ENCODE measurements at regions not wholly inside any gene's neighbourhood (a gene's known extent, or its start where the extent isn't known, plus 50 kb on each side); places are given as distances from the start of the nearest gene placed in this dataset.

DNA sequence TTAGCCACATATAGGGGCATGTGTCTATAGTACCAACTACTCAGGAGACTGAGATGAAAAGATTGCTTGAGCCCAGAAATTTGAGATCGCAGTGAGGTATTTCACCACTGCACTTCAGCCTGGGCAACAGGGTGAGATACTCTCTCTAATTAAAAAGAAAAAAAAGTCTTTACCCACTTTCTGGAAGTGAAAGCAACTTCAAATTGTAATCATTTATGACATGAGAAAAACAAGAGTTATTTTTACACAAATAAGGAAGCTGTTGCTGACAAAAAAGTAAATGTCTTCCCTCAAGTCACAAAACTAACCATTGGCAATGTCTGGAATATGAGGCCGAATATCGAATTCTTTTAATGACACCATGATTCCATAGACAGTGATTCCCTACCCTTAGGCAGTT, 71.4 kb downstream of the GLYATL1 start:
- Histone ChIP-seq H2BK5ac (ENCODE audit: insufficient read length, low read length) (no peak overlapping the region), H4K20me1 (ENCODE audit: control insufficient read depth, insufficient read depth, insufficient read length) (no peaks in the 10 kb centered on the region), H3K4ac (ENCODE audit: low read depth, low read length) (no peak overlapping the region), H3K79me1 (ENCODE audit: insufficient read depth, low read depth, low read length, poor library complexity, severe bottlenecking) (no peaks in the 10 kb centered on the region), H3K23ac (ENCODE audit: insufficient read length, low read depth, low read length) (no peak overlapping the region), H2BK20ac (ENCODE audit: low read depth, low read length, poor library complexity, severe bottlenecking) (no peak overlapping the region), H4K91ac (ENCODE audit: insufficient read length, low read depth, low read length) (no peak overlapping the region), H2AK5ac (ENCODE audit: insufficient read length, low read length) (no peak overlapping the region), H2AFZ (ENCODE audit: low read length) (no peak overlapping the region), H3K9me3 (ENCODE audit: control insufficient read depth, low read depth, low read length) (no peaks in the 10 kb centered on the region), H4K5ac (ENCODE audit: insufficient read length, low read depth, low read length) (no peak overlapping the region), H3K4me1 (ENCODE audit: insufficient read depth, low read length) (no peaks in the 10 kb centered on the region; the same call in 1 of the 2 replicates), H4K8ac (replicated peaks; ENCODE audit: insufficient read length, low read depth, low read length) (no peak overlapping the region), H3K4me2 (ENCODE audit: insufficient read depth, insufficient read length, low read length) (no peak overlapping the region), H3T11ph (ENCODE audit: low read length) (no peak overlapping the region), H3K27me3 (ENCODE audit: insufficient read depth, low read length) (no peaks in the 10 kb centered on the region), H2BK120ac (ENCODE audit: low read depth, low read length, poor library complexity, severe bottlenecking) (no peak overlapping the region), H3K79me2 (ENCODE audit: insufficient read depth, low read length) (no peaks in the 10 kb centered on the region), H2BK12ac (ENCODE audit: insufficient read length, low read depth, low read length) (no peak overlapping the region), H3K18ac (ENCODE audit: insufficient read length, low read depth, low read length) (no peak overlapping the region), H3K14ac (ENCODE audit: insufficient read depth, low read length) (no peak overlapping the region), H3K9ac (ENCODE audit: extremely low read depth, insufficient read length, low read length) (no peak overlapping the region), H3K56ac (ENCODE audit: insufficient read length, low read depth, low read length) (no peak overlapping the region), H3K23me2 (ENCODE audit: insufficient read length, low read depth, low read length, poor library complexity, severe bottlenecking) (no peaks in the 10 kb centered on the region), H3K27ac (ENCODE audit: insufficient read length, low read depth, low read length) (no peak overlapping the region), H2BK15ac (ENCODE audit: low read depth, low read length) (no peak overlapping the region)
- peaks cover 4% of the 10 kb centered on the region for H3K27me3 Mint-ChIP-seq (ENCODE audit: low read depth)
- H3K36me3 Mint-ChIP-seq (ENCODE audit: insufficient read depth in 1 of 3, low read depth in 3 of 3) = peaks cover 8 to 11% (median 9%) of the 10 kb centered on the region in 3 experiments
- no peak overlapping the region for H3K4me3 Mint-ChIP-seq
- H3K9me3 Mint-ChIP-seq = peaks cover 13 to 21% of the 10 kb centered on the region in 2 experiments
- peaks cover 11% of the 10 kb centered on the region in 2 experiments for H3K4me1 Mint-ChIP-seq
- DNase-seq = no peak
- no peak overlapping the region for H3K27ac Mint-ChIP-seq
- no CpG with 5 or more reads among the region's 3 CpGs for WGBS (ENCODE audit: extremely low coverage, insufficient read length, low lambda C conversion rate)
- TF ChIP-seq, protein P1, sequence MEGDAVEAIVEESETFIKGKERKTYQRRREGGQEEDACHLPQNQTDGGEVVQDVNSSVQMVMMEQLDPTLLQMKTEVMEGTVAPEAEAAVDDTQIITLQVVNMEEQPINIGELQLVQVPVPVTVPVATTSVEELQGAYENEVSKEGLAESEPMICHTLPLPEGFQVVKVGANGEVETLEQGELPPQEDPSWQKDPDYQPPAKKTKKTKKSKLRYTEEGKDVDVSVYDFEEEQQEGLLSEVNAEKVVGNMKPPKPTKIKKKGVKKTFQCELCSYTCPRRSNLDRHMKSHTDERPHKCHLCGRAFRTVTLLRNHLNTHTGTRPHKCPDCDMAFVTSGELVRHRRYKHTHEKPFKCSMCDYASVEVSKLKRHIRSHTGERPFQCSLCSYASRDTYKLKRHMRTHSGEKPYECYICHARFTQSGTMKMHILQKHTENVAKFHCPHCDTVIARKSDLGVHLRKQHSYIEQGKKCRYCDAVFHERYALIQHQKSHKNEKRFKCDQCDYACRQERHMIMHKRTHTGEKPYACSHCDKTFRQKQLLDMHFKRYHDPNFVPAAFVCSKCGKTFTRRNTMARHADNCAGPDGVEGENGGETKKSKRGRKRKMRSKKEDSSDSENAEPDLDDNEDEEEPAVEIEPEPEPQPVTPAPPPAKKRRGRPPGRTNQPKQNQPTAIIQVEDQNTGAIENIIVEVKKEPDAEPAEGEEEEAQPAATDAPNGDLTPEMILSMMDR (conservative IDR thresholded peaks at IDR 0.05) = no peak

All from H9 (cell line).